Stimulated activated naive B cell treated with anti-CD40 and anti-IgM and Interleukin-4, amounts not matched to agents 10 μg/mL and 1 μg/mL and 100 μg/mL, for 72 hours (primary cell): ENCODE measurements at regions not wholly inside any gene's neighbourhood (a gene's known extent, or its start where the extent isn't known, plus 50 kb on each side); places are given as distances from the start of the nearest gene placed in this dataset.
"Not testable (repeated sequence)": the region's sequence is repeated elsewhere in the genome, so short reads cannot be mapped to it uniquely, and the experiment has no call there.

Experiments
- ATAC-seq, 2 donors: fragments of 150-1000 bp; cut with Tn5 transposase; replicated peaks; 2 replicates each; pipeline ENCODE4 v1.10.0; 2021; ENCODE audit warnings: moderate library complexity in 1 of 2
- DNase-seq: peaks from one replicate; pipeline ENCODE4 v3.0.0; 2021
- H3K27ac Mint-ChIP-seq: one replicate; pipeline ENCODE4 v1.8.0; 2022; ENCODE audit warnings: mild to moderate bottlenecking, mixed read lengths
- H3K27me3 Mint-ChIP-seq, 2 donors: one replicate each; pipeline ENCODE4 v1.8.0; 2022; ENCODE audit warnings: mixed read lengths in 2 of 2
- H3K36me3 Mint-ChIP-seq, 2 donors: one replicate each; pipeline ENCODE4 v1.8.0; 2022; ENCODE audit warnings: mixed read lengths in 2 of 2, mild to moderate bottlenecking in 1 of 2
- H3K4me1 Mint-ChIP-seq, 2 donors: one replicate each; pipeline ENCODE4 v1.8.0; 2022; ENCODE audit warnings: mixed read lengths in 2 of 2, mild to moderate bottlenecking in 1 of 2
- H3K4me3 Mint-ChIP-seq, 2 donors: one replicate each; pipeline ENCODE4 v1.8.0; 2022; ENCODE audit warnings: mild to moderate bottlenecking in 2 of 2, mixed read lengths in 2 of 2, moderate library complexity in 1 of 2
- H3K9me3 Mint-ChIP-seq, 2 donors: one replicate each; pipeline ENCODE4 v1.8.0; 2022; ENCODE audit warnings: mixed read lengths in 2 of 2, mild to moderate bottlenecking in 1 of 2

- H3K9me3 Mint-ChIP-seq = no peaks in the 10 kb centered on the region
- ATAC-seq (no peak), DNase-seq (no peak)
- no peaks in the 10 kb centered on the region for H3K4me1 Mint-ChIP-seq
- no peak overlapping the region for H3K4me3 Mint-ChIP-seq
- no peaks in the 10 kb centered on the region for H3K36me3 Mint-ChIP-seq
- peaks cover under 1 to 2% of the 10 kb centered on the region in 2 donors for H3K27me3 Mint-ChIP-seq
- H3K27ac Mint-ChIP-seq = no peak overlapping the region
Observed at GRCh38 chr5:142210864-142211412, 102.4 kb downstream of the NDFIP1 start.

- Mint-ChIP-seq H3K4me1 (no peaks in the 10 kb centered on the region), H3K9me3 (no peaks in the 10 kb centered on the region), H3K27me3 (peaks cover 0 to 4% of the 10 kb centered on the region in 2 donors), H3K4me3 (no peak overlapping the region), H3K36me3 (no peaks in the 10 kb centered on the region), H3K27ac (no peak overlapping the region)
- no peak for ATAC-seq
- DNase-seq = no peak
Observed at GRCh38 chr5:142210011-142210410, 101.4 kb downstream of the NDFIP1 start.

DNA sequence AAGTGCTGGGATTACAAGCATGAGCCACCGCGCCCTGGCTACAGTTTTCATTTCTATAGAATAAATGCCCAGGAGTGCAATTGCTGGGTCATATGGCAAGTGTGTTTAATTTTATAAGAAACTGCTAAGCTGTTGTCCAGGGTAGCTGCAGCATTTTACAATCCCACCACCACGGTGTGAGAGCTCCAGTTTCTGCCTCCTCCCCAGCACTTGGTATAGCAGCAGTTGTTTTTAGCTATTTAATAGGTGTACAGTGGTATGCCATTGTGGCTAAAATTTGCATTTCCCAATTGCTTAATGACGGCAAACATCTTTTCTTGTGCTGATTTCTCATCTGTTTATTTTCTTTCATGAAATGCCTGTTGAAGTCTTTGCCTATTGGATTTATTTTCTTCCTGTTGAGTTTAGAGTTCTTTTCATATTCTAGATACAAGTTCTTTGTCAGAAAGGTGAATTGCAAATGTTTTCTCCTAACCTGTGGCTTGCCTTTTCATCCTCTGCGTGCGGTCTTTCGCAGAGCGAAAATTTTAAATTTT is 100.3 kb downstream of the NDFIP1 start:
- no peak overlapping the region for H3K27ac Mint-ChIP-seq
- H3K27me3 Mint-ChIP-seq = peaks cover 0 to 4% of the 10 kb centered on the region in 2 donors
- ATAC-seq (no peak), DNase-seq (no peak)
- no peaks in the 10 kb centered on the region for H3K4me1 Mint-ChIP-seq
- no peaks in the 10 kb centered on the region for H3K36me3 Mint-ChIP-seq
- H3K9me3 Mint-ChIP-seq = no peaks in the 10 kb centered on the region
- H3K4me3 Mint-ChIP-seq = no peak overlapping the region

DNA sequence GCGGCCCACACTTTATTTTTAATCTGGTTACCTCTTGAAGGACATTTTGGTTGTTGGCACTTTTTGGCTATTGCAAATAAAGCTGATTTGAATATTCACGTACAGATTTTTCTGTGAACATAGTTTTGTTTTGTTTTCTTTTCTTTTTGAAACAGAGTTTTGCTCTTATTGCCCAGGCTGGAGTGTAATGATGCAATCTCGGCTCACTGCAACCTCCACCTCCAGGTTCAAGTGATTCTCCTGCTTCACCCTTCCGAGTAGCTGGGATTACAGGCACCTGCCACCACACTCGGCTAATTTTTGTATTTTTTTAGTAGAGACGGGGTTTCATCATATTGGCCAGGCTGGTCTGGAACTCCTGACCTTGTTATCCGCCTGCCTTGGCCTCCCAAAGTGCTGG is 99.7 kb downstream of the NDFIP1 start:
- not testable (repeated sequence) for H3K9me3 Mint-ChIP-seq, H3K27me3 Mint-ChIP-seq, DNase-seq, H3K36me3 Mint-ChIP-seq, H3K27ac Mint-ChIP-seq, H3K4me1 Mint-ChIP-seq, ATAC-seq, H3K4me3 Mint-ChIP-seq

- no peak overlapping the region for H3K27ac Mint-ChIP-seq
- H3K4me1 Mint-ChIP-seq = no peaks in the 10 kb centered on the region
- H3K27me3 Mint-ChIP-seq = peaks cover 6 to 8% of the 10 kb centered on the region in 2 donors
- H3K36me3 Mint-ChIP-seq = no peaks in the 10 kb centered on the region
- no peaks in the 10 kb centered on the region for H3K9me3 Mint-ChIP-seq
- no peak overlapping the region for H3K4me3 Mint-ChIP-seq
- ATAC-seq (no peak), DNase-seq (no peak)
Observed at GRCh38 chr5:142206801-142207200, 98.2 kb downstream of the NDFIP1 start.

DNA sequence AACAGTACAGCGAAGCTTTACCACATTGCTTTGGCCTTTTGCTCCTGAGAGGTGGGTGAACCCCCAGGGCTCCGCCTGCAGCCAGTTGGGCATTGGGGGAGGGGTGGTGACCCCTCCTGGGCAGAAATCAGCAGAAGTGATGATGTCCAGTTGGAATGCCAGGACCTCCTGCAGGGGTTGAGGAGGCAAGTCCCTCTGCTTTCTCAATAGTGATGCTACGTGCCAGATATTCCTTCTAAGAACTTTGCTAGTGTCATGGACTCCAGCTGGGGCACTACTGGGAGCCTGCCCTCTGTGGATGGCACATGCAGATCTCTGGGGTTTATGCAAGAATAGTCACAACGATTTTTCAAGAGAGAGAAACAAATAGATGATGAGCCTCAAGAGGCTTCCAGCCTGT is 95.6 kb downstream of the NDFIP1 start:
- DNase-seq (no peak), ATAC-seq (no peak)
- Mint-ChIP-seq H3K4me1 (no peaks in the 10 kb centered on the region), H3K36me3 (no peaks in the 10 kb centered on the region), H3K27ac (no peak overlapping the region), H3K9me3 (no peaks in the 10 kb centered on the region), H3K27me3 (peaks cover 16% of the 10 kb centered on the region in 2 donors), H3K4me3 (no peak overlapping the region)
